GM19328 (cell line): ENCODE measurements at regions not wholly inside any gene's neighbourhood (a gene's known extent, or its start where the extent isn't known, plus 50 kb on each side); places are given as distances from the start of the nearest gene placed in this dataset.
A peak's percentile ranks its signal among the peaks of the same experiment; 100 is the strongest.
"Not testable (repeated sequence)": the region's sequence is repeated elsewhere in the genome, so short reads cannot be mapped to it uniquely, and the experiment has no call there.

Experiments used
- ATAC-seq: cut with Tn5 transposase; IDR thresholded peaks from one replicate; pipeline ENCODE4 v1.9.1; 2021; ENCODE audit warnings: mild to moderate bottlenecking, moderate library complexity; ENCODE audit not compliant: unreplicated experiment

DNA sequence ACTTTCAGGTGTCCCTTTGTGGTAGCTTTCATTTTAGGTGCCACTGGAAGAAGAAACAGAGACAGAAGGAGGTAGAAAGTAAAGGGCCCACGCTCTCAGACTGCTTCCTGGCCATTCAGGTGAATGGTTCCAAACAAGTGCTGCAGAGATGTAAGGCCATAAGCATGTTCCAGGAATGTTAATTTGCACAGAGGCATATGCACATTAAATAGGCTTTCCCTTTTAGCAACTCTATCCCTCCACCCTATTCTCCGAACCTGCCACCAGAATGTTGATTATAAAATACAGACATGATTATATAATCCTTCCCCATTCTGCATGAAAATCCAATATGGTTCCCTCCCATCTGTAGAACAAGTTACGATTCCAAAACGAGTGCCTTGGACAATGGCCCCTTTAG is 297.2 kb downstream of the C6orf118 start:
- ATAC-seq = no peak

DNA sequence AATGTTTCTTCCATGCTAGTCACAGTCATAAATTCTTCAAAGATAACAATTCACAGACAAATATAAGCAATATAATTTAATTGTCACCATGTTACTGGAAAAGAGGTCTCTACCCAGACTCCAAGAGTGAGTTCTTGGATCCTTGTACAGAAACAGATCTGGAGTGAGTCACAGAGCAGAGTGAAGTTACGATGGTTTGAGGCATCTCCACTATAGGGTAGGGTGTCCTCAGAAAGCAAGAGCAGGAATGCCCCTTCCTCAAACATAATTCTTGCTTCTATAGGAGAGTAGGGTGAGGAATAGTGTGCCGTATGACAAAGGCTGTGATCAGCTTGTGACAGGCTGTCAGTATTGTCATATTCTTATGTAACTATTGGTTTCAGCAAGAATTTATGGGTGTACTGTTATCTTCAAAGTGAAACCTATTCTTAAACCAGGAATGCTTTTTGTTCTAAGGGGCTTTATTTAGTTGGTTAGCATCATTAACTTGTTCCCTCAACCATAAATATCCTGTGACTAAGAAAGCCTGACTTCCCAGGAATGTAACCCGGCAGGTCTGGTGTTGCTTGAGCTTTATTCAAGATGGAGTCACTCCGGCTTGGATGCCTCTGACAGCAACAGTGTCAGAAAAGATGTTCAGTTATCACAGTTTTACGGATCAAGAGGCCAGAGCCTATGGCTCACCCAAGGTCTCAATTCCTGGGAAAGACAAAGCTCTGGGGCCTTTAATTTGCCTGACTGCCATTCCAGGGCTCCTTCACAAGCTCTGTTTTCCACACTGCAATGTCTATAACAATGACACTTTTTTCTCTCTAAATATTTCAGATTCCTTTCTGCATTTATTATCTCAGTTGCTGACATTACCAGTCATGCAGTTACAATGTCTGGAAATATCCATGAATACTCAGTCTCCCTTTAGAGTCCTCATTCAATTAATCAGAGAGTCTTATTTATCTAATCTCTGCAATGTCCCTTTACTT is 298.6 kb downstream of the C6orf118 start:
- no peak for ATAC-seq

DNA sequence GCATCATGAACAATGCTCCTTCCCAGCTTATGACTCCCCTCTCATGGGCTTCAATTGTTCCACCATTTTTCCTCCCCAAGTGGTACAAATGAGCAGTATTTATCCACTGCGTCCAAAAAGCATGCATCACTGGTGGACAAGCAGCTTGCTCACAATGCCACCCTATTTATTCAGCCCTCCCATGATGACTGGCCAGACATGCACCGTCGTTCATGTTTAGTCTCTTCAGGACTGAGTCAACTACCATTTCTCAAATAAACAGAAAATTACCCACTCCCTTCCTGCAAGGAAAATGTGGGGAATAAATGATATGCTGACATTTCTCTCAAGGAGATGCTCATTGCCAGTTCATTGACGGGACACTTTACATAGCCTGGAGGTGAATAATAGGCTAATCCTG is 300.4 kb downstream of the C6orf118 start:
- no peak for ATAC-seq

DNA sequence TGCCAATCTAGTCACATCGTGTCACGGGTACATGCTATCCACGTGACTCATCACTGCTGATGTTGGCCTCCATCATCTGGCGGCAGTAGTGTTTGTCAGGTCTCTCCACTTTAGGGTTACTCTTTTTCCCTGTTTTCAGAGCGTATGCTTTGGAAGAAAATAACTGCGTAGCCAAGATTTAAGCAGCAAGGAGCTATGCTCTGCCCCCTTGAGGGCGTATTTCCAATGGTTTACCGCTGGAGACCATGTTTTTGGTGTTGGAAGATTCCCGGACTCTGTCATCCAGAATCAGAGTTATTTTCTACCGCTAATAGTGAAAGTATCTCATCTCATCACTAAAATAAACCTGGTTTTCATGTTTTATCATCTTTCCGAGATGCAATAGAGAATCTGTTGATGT is 306.5 kb downstream of the C6orf118 start:
- ATAC-seq = no peak

DNA sequence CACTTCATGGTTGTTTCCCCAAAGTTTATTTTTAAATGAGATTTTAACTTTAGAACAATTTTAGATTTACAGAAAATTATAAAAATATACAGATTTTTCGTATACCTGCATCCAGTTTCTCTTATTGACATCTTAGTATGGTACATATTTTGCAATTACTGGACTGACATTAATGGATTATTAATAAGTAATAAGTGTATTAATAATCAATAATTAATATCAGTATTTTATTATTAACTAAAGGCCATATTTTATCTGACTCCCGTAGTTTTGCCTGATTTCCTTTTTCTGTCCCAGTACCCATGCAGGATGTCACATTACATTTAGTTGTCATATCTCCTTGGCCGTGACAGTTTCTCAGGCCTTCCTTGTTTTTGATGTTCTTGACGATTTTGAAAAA is 307.0 kb downstream of the C6orf118 start:
- ATAC-seq = no peak

DNA sequence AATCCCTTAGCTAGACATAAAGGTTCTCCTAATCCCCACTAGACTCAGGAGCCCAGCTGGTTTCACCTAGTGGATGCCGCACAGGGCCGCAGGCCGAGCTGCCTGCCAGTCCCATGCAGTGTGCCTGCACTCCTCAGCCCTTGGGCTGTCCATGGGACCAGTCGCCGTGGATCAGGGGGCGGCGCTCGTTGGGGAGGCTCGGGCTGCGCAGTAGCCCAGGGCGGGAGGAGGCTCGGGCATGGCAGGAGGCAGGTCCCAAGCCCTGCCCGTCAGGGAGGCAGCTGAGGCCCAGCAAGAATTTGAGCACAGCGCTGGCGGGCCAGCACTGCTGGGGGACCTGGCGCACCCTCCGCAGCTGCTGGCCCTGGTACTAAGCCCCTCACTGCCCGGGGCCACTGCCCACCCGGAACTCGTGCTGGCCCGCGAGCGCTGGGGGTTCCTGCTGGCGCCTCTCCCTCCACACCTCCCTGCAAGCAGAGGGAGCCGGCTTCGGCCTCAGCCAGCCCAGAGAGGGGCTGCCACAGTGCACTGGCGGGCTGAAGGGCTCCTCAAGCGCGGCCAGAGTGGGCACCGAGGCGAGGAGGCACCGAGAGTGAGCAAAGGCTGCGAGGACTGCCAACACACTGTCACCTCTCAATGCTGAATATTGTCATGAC is 307.8 kb downstream of the C6orf118 start:
- ATAC-seq = no peak

DNA sequence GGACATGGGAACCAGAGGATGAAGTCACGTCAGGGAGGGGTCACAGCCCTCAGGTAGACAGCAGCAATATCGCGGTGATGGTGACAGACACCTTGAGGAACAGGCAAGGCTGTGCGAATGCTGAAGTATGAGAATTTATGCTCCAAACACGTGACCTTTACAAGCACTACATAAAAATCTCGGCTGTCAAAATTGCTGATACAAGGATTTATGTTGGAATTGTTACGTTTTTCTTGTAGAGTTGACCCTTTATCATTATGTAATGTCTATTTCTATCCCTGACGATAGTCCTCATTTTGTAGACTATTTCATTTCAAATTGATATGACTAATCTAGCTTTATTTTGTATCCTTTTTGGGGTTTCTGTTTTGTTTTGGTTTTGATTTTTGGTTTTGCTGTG is 311.1 kb downstream of the C6orf118 start:
- no peak for ATAC-seq

DNA sequence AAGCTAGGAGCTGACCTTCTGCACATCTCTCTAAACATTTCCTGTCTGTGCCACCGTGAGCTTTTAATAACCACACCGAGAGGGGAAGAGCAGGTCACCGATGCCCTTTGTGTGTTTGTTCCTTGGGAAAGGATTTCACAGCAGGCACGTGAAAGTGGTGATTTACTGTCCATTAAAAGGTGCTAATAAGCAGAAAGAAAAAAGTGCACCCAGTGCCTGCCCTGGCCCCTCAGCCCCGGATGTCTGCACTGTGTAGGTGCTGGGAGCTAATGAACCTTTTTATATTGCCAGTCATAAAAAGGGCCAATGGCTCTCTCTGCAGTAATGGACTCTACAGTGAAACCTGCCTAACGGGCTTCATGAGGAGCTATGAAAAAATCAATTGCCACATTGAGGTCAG is 312.6 kb downstream of the C6orf118 start:
- ATAC-seq = no peak

DNA sequence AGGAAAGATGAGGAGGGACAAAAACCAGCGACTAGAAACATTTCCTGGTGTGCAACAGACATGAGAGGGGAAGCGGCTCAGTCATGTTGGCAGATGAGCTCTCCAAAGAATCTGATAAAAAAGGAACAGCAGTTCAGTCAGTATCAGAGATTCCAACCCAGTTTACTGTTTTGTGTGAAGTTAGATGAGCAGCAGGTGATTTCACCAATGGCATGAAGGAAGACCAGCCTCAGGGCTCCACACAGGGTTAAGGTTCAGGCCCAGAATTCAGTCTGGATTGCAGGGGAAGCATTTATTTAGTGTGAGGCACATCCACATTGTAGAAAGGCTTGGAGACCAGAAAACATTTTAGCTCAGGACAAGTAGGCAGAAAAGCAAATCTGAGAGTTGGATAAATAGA is 317.8 kb downstream of the C6orf118 start:
- no peak for ATAC-seq

DNA sequence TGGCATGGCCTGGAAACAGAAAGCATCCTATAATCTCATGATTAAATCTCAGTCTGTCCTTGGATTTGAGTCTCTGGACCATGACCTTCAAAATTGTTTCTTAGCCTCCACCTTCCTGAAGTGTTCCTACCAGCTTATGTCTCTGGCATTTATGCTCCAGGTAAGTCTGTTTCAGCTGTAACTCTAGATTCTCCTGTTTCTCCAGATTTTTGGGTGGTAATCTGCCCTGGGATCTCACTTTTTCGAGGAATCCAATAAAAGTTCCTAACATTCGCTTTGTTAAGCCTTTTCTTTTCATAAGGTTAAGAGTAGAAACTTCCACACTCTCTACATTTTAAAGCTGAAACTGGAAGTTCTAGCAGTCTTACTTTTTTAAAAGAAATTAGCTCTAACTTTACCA is 318.5 kb downstream of the C6orf118 start:
- no peak for ATAC-seq

DNA sequence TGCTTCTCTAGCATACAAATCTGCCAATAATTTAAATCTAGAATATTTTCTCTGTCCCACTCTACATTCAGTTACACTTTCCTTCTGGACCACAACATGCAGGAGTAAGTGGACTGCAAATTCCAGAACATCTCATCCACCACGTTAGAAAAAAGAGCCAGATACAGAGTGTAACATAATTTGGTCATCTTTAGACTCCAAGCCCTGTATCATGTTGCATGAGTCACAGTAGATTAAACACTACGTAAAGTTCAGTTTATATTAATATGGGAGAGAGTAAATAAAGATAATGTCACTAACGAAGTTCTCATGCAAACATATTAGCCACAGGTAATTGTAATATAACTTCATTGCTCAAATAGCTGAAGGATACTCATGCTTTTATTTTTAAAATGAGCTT is 327.0 kb downstream of the C6orf118 start:
- ATAC-seq = no peak

DNA sequence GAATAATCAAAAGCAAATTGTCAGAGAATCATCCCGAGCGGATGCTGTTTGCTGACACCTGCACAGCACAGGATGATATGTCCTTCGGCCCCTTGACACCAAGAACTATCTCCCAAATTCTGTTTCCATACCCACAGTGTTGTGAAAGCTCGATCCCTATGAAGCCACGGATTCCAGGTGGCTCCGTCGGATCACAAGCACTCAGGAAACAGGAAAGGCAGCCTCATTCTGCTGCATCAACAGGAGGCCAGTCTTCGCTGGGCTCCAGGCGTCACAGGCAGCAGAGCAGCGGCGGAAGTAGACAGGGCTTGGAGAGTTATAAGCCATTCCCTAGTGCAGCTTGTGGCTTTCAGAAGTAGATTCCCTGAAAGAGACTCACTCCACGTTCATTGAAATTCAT is 342.3 kb downstream of the C6orf118 start:
- ATAC-seq = no peak

DNA sequence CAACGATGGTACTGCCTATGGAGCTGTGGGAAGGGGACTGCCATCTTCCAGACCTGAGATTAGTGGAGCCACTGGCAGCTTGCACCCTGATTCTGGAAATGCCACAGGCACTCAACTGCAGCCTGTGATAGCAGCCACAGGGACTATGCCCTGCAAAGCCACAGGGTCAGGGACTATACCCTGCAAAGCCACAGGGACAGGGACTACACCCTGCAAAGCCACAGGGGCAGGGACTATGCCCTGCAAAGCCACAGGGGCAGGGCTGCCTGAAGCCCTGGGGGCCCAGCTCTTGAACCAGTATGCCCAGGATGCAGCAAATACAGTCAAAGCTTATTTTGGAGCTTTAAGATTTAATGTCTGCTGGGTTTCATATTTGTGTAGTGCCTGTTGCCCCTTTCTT is 346.6 kb downstream of the C6orf118 start:
- ATAC-seq = no peak

DNA sequence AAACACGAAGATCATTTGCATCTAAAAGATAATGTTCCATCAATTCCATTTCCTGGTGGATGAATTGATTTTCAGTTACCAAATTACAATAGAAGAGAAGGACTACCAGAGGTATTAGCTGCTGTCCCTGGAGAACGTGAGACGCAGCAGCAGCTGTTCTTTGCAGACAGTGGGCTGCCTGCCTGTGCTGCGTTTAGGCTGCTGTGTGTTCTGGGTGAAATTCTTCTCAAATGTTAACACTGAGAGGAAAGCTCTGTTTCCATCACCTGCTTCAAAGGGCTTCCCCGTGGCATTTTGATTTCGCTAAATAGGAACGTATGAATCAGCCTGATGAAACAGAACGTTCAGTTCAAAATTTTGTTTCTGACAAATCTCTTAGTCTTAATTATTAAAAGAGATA is 362.2 kb downstream of the C6orf118 start:
- no peak for ATAC-seq

DNA sequence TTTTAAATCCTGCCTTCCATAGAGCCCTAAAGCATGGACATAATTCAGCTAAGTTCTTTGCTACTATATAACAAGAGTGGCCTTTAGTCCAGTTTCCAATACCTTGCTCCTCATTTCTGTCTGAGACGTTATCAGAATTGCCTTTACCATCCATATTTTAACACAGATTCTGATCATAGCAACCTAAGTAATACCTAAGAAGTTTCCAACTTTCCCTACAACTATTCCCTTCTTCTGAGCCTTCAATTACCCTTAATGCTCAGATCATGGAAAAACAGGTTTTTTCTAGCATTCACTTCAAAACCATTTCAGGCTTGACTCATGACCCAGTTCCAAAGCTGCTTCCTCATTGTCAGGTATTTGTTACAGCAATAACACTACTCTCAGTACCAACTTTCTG is 367.1 kb downstream of the C6orf118 start:
- no peak for ATAC-seq

DNA sequence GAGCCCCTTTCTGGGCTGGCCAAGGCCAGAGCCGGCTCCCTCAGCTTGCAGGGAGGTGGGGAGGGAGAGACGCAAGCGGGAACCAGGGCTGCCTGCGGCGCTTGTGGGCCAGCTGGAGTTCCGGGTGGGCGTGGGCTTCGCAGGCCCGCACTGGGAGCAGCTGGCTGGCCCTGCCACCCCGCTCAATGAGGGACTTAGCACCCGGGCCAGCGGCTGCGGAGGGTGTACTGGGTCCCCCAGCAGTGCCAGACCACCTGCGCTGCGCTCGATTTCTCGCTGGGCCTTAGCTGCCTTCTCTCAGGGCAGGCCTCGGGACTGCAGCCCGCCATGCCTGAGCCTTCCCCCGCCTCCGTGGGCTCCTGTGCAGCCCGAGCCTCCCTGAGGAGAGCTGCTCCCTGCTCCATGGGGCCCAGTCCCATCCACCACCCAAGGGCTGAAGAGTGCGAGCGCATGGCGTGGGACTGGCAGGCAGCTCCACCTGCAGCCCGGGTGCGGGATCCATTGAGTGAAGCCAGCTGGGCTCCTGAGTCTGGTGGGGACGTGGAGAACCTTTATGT is 376.1 kb downstream of the C6orf118 start:
- not testable (repeated sequence) for ATAC-seq

DNA sequence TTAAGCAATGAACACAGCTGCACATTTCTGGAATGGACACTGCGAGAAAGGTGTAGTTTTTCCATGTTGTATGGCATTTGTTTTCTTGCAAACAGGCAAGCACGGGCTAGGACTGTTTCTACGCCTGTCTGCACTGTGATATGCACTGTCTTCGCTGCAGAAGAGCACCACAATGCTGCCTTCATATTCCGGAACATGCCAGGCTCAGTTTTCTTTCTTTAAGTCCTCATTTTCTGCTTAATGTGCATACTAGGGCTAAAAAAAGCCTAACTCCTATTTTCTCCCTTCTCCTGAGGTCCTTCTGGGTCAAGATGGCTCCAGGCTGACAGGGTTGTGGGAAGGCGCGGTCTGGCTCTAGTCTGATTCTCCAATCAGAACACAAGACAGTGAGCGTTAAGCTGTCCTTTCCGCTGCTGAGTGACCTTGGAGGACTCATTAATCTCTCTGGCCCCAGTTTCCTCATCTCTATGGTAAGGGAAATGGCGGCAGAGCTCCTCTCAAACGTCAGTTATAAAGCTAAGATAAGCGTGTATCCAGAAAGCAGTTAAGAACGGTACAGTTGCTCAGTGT is 379.9 kb downstream of the C6orf118 start:
- ATAC-seq = no peak

DNA sequence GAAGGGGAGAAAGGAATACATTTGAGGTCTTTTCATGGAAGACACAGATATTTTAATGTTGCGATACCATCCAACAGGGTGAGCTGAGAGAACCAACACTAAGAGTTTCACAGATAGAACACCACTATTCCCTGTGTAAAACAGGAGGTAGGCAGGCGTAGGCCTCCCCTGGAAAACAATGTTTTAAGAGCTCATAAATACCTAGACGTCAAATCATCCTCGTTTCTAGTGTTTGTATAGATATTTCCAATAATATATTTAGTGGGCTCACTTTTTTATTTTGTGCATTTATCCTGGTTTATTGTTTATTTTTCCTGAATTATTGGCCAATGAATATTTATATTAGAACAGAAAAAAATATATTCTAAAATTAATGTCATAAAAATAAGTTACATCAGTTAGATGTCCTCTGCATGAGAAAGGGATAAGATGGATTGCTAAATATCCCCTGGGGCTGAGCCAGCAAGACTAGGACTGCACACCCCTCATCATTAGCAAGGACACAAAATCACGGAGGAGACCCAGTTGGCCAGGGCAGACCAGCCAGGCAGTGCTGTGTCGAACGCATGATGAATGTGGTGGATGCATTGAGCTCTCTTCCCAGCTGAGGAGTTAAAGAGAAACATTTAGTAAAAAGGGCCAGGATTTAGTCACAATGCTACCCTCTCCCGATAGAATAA is 380.5 kb downstream of the C6orf118 start:
- ATAC-seq = no peak

DNA sequence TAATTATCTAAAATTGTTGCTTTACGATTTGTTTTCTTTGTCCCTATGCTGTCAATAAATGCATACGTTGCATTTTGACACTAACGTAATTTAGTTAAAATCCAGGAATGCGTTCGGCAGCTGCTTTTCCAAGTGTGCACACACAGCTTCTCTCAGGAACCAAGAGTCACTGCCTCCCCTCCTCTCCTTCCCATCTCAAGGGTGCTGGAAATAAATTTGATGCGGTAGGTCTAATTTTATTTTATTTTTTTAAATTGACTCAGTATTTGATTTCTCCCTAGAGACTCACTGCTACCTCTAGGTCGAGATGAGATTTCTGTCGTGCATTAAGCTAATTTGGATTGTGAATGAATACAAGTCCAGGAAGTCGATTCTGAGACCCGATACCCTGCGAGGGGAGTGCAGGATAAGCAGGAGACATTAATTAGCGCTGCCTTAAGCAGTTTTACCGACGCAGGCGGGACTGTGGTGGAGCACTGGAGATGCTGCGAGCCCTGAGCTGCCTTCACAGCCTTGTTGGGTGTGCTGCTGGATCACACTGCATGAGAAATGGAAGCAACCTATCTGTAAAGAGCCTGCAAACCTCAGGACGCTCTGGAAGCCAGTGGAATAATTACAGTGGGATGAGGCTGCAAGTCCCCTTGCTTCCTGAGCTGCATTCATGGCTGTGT is 381.2 kb downstream of the C6orf118 start:
- ATAC-seq = no peak

DNA sequence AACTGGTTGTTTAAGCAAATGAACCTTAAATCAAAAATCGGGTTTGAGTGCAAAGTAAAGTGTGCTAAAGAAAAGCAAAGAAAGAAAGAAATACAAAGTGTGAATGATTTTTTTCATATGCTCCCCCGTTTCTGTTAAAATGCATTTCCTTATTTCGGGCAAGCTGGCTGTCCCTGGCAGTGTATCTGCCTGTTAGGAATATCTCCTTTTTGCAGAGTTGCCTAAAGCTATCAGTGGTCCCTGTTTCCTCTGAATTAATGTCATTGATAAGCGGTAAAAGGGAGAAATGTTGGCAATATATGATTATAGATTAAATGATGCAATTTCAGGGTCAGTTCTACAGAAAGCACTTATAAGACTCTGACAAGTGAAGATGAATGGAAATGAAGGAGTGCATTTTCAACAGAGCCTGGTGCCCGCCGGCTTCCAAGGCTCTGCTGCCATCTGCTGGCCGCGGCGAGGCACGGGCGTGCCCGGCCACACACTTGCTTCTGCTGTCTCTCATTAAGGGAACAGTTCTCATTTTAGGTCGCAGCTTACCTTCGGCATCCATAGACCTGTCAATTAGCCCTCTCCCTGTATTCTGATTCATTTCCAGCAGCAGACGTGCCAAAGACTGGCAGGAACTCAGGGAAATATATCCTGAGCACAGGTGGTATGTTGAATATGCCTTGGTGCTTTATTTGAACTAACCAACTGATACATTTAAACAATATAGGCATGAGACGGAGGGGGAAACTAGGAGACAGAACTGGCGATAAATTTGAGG is 381.9 kb downstream of the C6orf118 start:
- ATAC-seq = peak; percentile 90
